ENCODE measurements at regions not wholly inside any gene's neighbourhood (a gene's known extent, or its start where the extent isn't known, plus 50 kb on each side); places are given as distances from the start of the nearest gene placed in this dataset.

GRCh38 chr2:180474716-180475115, 467.6 kb upstream of the CWC22 start:
- TF ChIP-seq CTCF (IDR thresholded peaks at IDR 0.05) (no peak), POLR2A (IDR thresholded peaks at IDR 0.05) (no peak)
